Erythroblast (primary cell): ENCODE measurements at regions not wholly inside any gene's neighbourhood (a gene's known extent, or its start where the extent isn't known, plus 50 kb on each side); places are given as distances from the start of the nearest gene placed in this dataset.

Source experiments
- GATA1 ChIP-seq: IDR thresholded peaks from 2 replicates; pipeline ENCODE4 v1.6.1; 2011; ENCODE audit warnings: low read depth, mild to moderate bottlenecking, control low read depth, low read length, moderate library complexity
- POLR2A ChIP-seq: IDR thresholded peaks from 2 replicates; pipeline ENCODE4 v1.6.1; 2011; ENCODE audit warnings: mild to moderate bottlenecking, low read length

DNA sequence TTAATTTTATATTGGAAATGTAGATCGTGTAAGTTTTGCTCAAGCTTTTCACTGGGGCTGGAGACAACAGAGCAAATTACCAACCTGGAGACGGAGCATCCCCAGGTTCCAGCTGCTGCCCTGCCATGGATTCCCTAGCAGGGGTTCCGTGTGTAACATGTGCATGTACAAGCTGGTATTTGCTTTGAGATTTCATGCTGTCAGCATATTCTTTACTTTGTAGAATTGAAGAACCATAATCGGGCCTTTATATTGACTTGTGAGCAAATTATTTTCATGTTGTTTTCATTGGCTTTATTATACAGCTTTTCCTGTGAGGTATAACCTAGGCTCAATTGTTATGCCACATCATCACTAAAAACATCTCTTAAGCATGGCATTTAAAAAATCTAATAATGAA is 369.2 kb upstream of the COBL start:
- TF ChIP-seq POLR2A (no peak), GATA1 (no peak)
